ENCODE measurements at regions not wholly inside any gene's neighbourhood (a gene's known extent, or its start where the extent isn't known, plus 50 kb on each side); places are given as distances from the start of the nearest gene placed in this dataset.

- Histone ChIP-seq H3K9me3 (peaks cover 0 to 17% (median 11%) of the 10 kb centered on the region in 8 donors), H3K36me3 (no peaks in the 10 kb centered on the region), H3K4me1 (peaks cover 0 to 8% (median 0%) of the 10 kb centered on the region in 6 donors), H3K27ac (peak overlapping the region in 4 of 8 donors; percentile 40 to 54 (median 48)), H3K4me3 (no peak overlapping the region), H3K27me3 (replicated peaks in 1 of 7) (no peaks in the 10 kb centered on the region)
- intact Hi-C loops (cut with DNase I; ENCODE audit: low total_unique reads) = no loop called here
- TF ChIP-seq POLR2AphosphoS5 (IDR thresholded peaks at IDR 0.05) (no peak), CTCF (IDR thresholded peaks at IDR 0.05 in 8 of 11, conservative IDR thresholded peaks at IDR 0.05 in 3 of 11) (no peak)
- no peak for DNase-seq
- 47 to 68% (median 56%) methylated on average over 4 of the region's 4 CpGs for WGBS, 5 donors
Observed at GRCh38 chr4:128658214-128658631, 151.3 kb upstream of the JADE1 start.

DNA sequence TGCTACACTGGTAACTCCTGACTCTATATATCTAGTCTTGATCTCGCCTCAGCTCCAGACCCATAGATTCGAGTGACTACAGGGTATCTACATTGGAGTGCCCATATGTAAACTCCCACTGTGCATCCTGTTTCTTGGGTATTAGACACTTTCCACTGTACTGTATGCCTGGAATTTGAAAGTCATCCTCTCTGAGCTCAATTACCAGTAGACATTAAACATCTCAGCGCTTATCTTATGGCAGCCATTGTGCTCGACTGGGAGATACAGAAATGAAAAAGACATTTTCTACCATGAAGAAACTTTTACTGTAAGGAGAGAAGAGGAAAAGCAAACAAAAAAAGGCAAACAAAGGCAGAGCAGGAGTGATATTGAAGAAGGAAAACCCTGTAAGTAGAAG, 151.9 kb upstream of the JADE1 start:
- intact Hi-C loops (cut with DNase I; ENCODE audit: low total_unique reads) = no loop called here
- H3K9me3 ChIP-seq = peaks cover 0 to 17% (median 11%) of the 10 kb centered on the region in 8 donors
- TF ChIP-seq CTCF (IDR thresholded peaks at IDR 0.05 in 8 of 11, conservative IDR thresholded peaks at IDR 0.05 in 3 of 11) = no peak
- no peak for TF ChIP-seq POLR2A (IDR thresholded peaks at IDR 0.05)
- TF ChIP-seq POLR2AphosphoS5 (IDR thresholded peaks at IDR 0.05) = no peak
- no peak for DNase-seq
- peak overlapping the region in 4 of 8 donors; percentile 40 to 54 (median 48) for H3K27ac ChIP-seq
- H3K4me1 ChIP-seq = peaks cover 0 to 8% (median 0%) of the 10 kb centered on the region in 6 donors
- 91 to 98% (median 91%) methylated on average over 4 of the region's 4 CpGs for WGBS, 5 donors
- H3K4me3 ChIP-seq = no peak overlapping the region
- H3K36me3 ChIP-seq = no peaks in the 10 kb centered on the region
- H3K27me3 ChIP-seq (replicated peaks in 1 of 7) = no peaks in the 10 kb centered on the region

GRCh38 chr4:128654465-128654864, 155.0 kb upstream of the JADE1 start:
- Histone ChIP-seq H3K27me3 (replicated peaks in 1 of 7) (no peaks in the 10 kb centered on the region), H3K9me3 (peaks cover 0 to 17% (median 11%) of the 10 kb centered on the region in 8 donors), H3K4me3 (no peak overlapping the region), H3K27ac (peak overlapping the region in 2 of 8 donors; percentile 15 to 45), H3K36me3 (no peaks in the 10 kb centered on the region), H3K4me1 (peaks cover 0 to 8% (median 0%) of the 10 kb centered on the region in 6 donors)
- whole genome bisulfite sequencing, 5 donors = 61 to 86% (median 76%) methylated on average over 3 of the region's 3 CpGs
- intact Hi-C loops (cut with DNase I; ENCODE audit: low total_unique reads) = no loop called here
- DNase-seq = no peak
- TF ChIP-seq POLR2A (IDR thresholded peaks at IDR 0.05) = no peak
- no peak for TF ChIP-seq POLR2AphosphoS5 (IDR thresholded peaks at IDR 0.05)
- TF ChIP-seq CTCF (IDR thresholded peaks at IDR 0.05 in 8 of 11, conservative IDR thresholded peaks at IDR 0.05 in 3 of 11) = no peak

DNA sequence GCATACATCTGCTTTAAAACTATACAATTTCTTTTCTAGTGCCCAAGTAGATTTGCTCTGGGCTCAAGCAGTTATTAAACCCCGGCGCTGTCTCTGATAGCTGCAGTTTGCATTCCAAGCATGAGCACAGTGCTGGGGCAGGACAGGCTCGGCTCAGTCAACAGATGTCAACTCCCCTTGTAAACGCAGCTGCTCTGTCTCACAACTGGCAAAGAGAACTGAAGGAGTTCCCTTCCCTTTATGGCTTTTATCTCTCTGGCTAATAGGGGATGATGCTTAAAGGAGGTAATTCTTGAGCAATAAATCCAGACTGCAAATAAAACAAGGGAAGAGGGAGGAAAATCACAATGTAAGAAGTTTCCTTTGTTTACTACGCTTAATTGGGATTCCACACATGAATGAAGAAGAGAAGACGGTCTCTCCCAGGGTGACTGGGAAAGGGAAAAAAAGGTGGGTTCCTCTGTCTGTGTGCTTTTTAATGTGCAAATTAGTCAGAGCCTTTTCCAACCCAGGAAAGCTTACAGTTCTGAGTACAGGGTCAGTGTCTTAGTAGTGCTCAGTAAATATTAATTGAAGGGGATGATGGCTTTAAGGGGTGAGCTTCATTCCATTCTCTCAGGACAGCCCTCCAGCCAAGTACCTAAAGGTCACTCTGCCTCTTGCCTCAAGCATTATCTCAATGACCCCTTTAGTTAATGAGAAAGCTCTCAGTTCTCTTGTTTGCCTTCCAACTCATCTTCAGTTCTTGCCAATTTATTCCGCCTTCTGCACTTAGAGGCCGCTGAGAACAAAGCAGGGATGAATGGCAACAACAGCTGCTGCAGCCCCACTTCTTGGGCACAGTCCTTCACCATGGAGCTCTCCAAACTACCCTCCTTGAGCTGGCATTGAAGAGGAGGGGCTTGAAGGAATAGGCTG, 155.7 kb upstream of the JADE1 start:
- intact Hi-C loops (cut with DNase I; ENCODE audit: low total_unique reads) = no loop called here
- H3K4me3 ChIP-seq = no peak overlapping the region
- H3K4me1 ChIP-seq = peaks cover 0 to 8% (median 0%) of the 10 kb centered on the region in 6 donors
- DNase-seq = no peak
- WGBS, 5 donors = 54 to 65% (median 60%) methylated on average over 8 of the region's 8 CpGs
- H3K36me3 ChIP-seq = no peaks in the 10 kb centered on the region
- H3K9me3 ChIP-seq = peaks cover 0 to 17% (median 11%) of the 10 kb centered on the region in 8 donors
- peak overlapping the region in 4 of 8 donors; percentile 15 to 48 (median 34) for H3K27ac ChIP-seq
- H3K27me3 ChIP-seq (replicated peaks in 1 of 7) = no peaks in the 10 kb centered on the region
- TF ChIP-seq POLR2A (IDR thresholded peaks at IDR 0.05) (no peak), POLR2AphosphoS5 (IDR thresholded peaks at IDR 0.05) (peak in 1 of 3 donors; percentile 19)
